HG03571 (cell line): ENCODE measurements at regions not wholly inside any gene's neighbourhood (a gene's known extent, or its start where the extent isn't known, plus 50 kb on each side); places are given as distances from the start of the nearest gene placed in this dataset.
"Not testable (repeated sequence)": the region's sequence is repeated elsewhere in the genome, so short reads cannot be mapped to it uniquely, and the experiment has no call there.

Experiments used
- ATAC-seq: cut with Tn5 transposase; IDR thresholded peaks from one replicate; pipeline ENCODE4 v1.9.1; 2021; ENCODE audit not compliant: unreplicated experiment

GRCh38 chr14:54241517-54241916, 155.3 kb upstream of the CDKN3 start:
- no peak for ATAC-seq

GRCh38 chr14:54251356-54251755, 145.5 kb upstream of the CDKN3 start:
- no peak for ATAC-seq

GRCh38 chr14:54252072-54252730, 144.6 kb upstream of the CDKN3 start:
- no peak for ATAC-seq

GRCh38 chr14:54253195-54253947, 143.4 kb upstream of the CDKN3 start:
- ATAC-seq: no peak

GRCh38 chr14:54256156-54256555, 140.7 kb upstream of the CDKN3 start:
- ATAC-seq: no peak

GRCh38 chr14:54257424-54257823, 139.4 kb upstream of the CDKN3 start:
- no peak for ATAC-seq

GRCh38 chr14:54258382-54258781, 138.4 kb upstream of the CDKN3 start:
- no peak for ATAC-seq

GRCh38 chr14:54259821-54260220, 137.0 kb upstream of the CDKN3 start:
- ATAC-seq: no peak

- ATAC-seq: no peak
Measured at GRCh38 chr14:54261283-54261682, 135.5 kb upstream of the CDKN3 start.

- not testable (repeated sequence) for ATAC-seq
Measured at GRCh38 chr14:54266616-54267015, 130.2 kb upstream of the CDKN3 start.

- ATAC-seq: no peak
Measured at GRCh38 chr14:54267172-54267571, 129.6 kb upstream of the CDKN3 start.

GRCh38 chr14:54275997-54276725, 120.6 kb upstream of the CDKN3 start:
- ATAC-seq: no peak

GRCh38 chr14:54278087-54278486, 118.7 kb upstream of the CDKN3 start:
- ATAC-seq: no peak

GRCh38 chr14:54278665-54279295, 118.0 kb upstream of the CDKN3 start:
- no peak for ATAC-seq

GRCh38 chr14:54282849-54283248, 114.0 kb upstream of the CDKN3 start:
- ATAC-seq: no peak

- ATAC-seq: no peak
Measured at GRCh38 chr14:54285030-54285429, 111.8 kb upstream of the CDKN3 start.

GRCh38 chr14:54291491-54292191, 105.2 kb upstream of the CDKN3 start:
- ATAC-seq: no peak

- no peak for ATAC-seq
Measured at GRCh38 chr14:54294802-54295201, 102.0 kb upstream of the CDKN3 start.

- no peak for ATAC-seq
Measured at GRCh38 chr14:54299410-54300363, 97.1 kb upstream of the CDKN3 start.

GRCh38 chr14:54300881-54301280, 95.9 kb upstream of the CDKN3 start:
- ATAC-seq: no peak
